ENCODE measurements at regions not wholly inside any gene's neighbourhood (a gene's known extent, or its start where the extent isn't known, plus 50 kb on each side); places are given as distances from the start of the nearest gene placed in this dataset.

DNA sequence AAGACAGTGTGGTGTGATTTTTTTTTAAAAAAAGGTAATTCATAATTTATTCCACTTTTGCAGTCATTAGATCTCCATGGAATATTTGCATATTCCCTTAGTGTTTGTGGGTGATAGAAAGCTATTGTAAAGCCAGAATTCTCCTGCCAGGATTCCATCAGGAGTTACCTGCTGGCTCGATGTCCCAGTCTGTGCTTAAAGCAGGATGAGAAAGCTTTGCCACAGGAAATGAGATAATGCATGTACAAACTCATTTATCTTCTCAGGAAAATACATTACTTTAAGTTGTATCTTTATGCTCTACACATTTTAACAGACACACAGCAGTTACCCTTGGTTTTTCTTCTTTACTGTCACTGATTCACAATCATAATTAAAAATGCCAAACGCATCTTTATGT lies 553.0 kb downstream of the CD109 start:
- no peak overlapping the region for H3K4me2 ChIP-seq (ENCODE audit: low read length)
- no peaks in the 10 kb centered on the region for H3K27me3 ChIP-seq (ENCODE audit: insufficient read depth, low read length)
- FAIRE-seq (no peak), DNase-seq (ENCODE audit: low read depth) (no peak)
- no peak overlapping the region for H3K4me3 ChIP-seq (ENCODE audit: insufficient read depth, low read depth, low read length)
- H3K9me3 Mint-ChIP-seq (ENCODE audit: unreplicated experiment), result peaks cover 3% of the 10 kb centered on the region
- no peak overlapping the region for H3K27ac Mint-ChIP-seq (ENCODE audit: unreplicated experiment)
- H3K4me1 ChIP-seq (ENCODE audit: insufficient read depth, low read length), result no peaks in the 10 kb centered on the region
- H3K4me1 Mint-ChIP-seq (ENCODE audit: low read depth, unreplicated experiment), result peaks cover 10% of the 10 kb centered on the region
- no peak overlapping the region for H3K27ac ChIP-seq (ENCODE audit: low read depth, low read length)
- H4K20me1 ChIP-seq (ENCODE audit: insufficient read depth, low read length), result no peaks in the 10 kb centered on the region
- no peak overlapping the region for H2AFZ ChIP-seq (ENCODE audit: low read depth, low read length)
- no peaks in the 10 kb centered on the region for H3K36me3 Mint-ChIP-seq (ENCODE audit: low read depth, unreplicated experiment)
- H3K4me3 Mint-ChIP-seq (ENCODE audit: unreplicated experiment), result no peak overlapping the region
- TF ChIP-seq, protein P1, sequence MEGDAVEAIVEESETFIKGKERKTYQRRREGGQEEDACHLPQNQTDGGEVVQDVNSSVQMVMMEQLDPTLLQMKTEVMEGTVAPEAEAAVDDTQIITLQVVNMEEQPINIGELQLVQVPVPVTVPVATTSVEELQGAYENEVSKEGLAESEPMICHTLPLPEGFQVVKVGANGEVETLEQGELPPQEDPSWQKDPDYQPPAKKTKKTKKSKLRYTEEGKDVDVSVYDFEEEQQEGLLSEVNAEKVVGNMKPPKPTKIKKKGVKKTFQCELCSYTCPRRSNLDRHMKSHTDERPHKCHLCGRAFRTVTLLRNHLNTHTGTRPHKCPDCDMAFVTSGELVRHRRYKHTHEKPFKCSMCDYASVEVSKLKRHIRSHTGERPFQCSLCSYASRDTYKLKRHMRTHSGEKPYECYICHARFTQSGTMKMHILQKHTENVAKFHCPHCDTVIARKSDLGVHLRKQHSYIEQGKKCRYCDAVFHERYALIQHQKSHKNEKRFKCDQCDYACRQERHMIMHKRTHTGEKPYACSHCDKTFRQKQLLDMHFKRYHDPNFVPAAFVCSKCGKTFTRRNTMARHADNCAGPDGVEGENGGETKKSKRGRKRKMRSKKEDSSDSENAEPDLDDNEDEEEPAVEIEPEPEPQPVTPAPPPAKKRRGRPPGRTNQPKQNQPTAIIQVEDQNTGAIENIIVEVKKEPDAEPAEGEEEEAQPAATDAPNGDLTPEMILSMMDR (IDR thresholded peaks at IDR 0.05; ENCODE audit: insufficient read depth, low read depth, low read length), result no peak
- TF ChIP-seq EZH2 (IDR thresholded peaks at IDR 0.05; ENCODE audit: insufficient read depth, low read length), result no peak
- H3K36me3 ChIP-seq (ENCODE audit: insufficient read depth, low read length), result no peaks in the 10 kb centered on the region
- H3K79me2 ChIP-seq (ENCODE audit: insufficient read depth, low read length), result no peaks in the 10 kb centered on the region
- H3K9ac ChIP-seq (ENCODE audit: low read length), result no peak overlapping the region
- H3K27me3 Mint-ChIP-seq (ENCODE audit: low read depth, unreplicated experiment), result no peaks in the 10 kb centered on the region
- no peaks in the 10 kb centered on the region for H3K9me3 ChIP-seq (ENCODE audit: insufficient read depth, low read depth, low read length)

DNA sequence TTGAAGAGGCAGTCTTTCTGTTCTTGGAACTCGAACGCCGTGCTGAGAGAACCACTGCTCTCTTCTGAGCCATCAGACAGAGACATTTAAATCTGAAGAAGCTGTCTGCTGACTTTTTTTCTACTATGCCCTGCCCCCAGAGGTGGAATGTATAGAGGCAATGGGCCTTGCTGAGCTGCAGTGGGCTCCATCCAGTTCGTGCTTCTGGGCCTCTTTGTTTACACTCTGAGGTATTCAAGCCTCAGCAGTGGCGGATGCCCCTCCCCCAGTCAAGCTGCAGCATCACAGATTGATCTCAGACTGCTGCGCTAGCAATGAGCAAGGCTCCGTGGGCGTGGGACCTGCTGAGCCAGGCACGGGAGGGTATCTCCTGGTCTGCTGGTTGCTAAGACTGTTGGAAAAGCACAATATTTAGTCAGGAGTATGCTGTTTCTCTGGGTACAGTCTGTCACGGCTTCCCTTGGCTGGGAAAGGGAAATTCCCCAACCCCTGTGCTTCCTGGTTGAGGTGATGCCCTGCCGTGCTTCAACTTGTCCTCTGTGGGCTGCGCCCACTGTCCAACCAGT lies 526.8 kb downstream of the CD109 start:
- no peaks in the 10 kb centered on the region for H4K20me1 ChIP-seq (ENCODE audit: insufficient read depth, low read length)
- peak; percentile 21 for DNase-seq (ENCODE audit: low read depth)
- Mint-ChIP-seq H3K9me3 (ENCODE audit: unreplicated experiment) (peaks cover 5% of the 10 kb centered on the region), H3K27me3 (ENCODE audit: low read depth, unreplicated experiment) (no peaks in the 10 kb centered on the region), H3K27ac (ENCODE audit: unreplicated experiment) (no peak overlapping the region), H3K4me1 (ENCODE audit: low read depth, unreplicated experiment) (peaks cover 6% of the 10 kb centered on the region), H3K36me3 (ENCODE audit: low read depth, unreplicated experiment) (no peaks in the 10 kb centered on the region), H3K4me3 (ENCODE audit: unreplicated experiment) (no peak overlapping the region)
- H3K36me3 ChIP-seq (ENCODE audit: insufficient read depth, low read length), result no peaks in the 10 kb centered on the region
- no peak overlapping the region for H3K9ac ChIP-seq (ENCODE audit: low read length)
- no peak for TF ChIP-seq EZH2 (IDR thresholded peaks at IDR 0.05; ENCODE audit: insufficient read depth, low read length)
- TF ChIP-seq, protein P1 (IDR thresholded peaks at IDR 0.05; ENCODE audit: insufficient read depth, low read depth, low read length), result no peak
- H3K27me3 ChIP-seq (ENCODE audit: insufficient read depth, low read length), result no peaks in the 10 kb centered on the region
- no peaks in the 10 kb centered on the region for H3K9me3 ChIP-seq (ENCODE audit: insufficient read depth, low read depth, low read length)
- no peak overlapping the region for H2AFZ ChIP-seq (ENCODE audit: low read depth, low read length)
- H3K4me2 ChIP-seq (ENCODE audit: low read length), result no peak overlapping the region
- no peaks in the 10 kb centered on the region for H3K79me2 ChIP-seq (ENCODE audit: insufficient read depth, low read length)
- no peak overlapping the region for H3K4me3 ChIP-seq (ENCODE audit: insufficient read depth, low read depth, low read length)
- no peak for FAIRE-seq
- no peaks in the 10 kb centered on the region for H3K4me1 ChIP-seq (ENCODE audit: insufficient read depth, low read length)
- no peak overlapping the region for H3K27ac ChIP-seq (ENCODE audit: low read depth, low read length)

DNA sequence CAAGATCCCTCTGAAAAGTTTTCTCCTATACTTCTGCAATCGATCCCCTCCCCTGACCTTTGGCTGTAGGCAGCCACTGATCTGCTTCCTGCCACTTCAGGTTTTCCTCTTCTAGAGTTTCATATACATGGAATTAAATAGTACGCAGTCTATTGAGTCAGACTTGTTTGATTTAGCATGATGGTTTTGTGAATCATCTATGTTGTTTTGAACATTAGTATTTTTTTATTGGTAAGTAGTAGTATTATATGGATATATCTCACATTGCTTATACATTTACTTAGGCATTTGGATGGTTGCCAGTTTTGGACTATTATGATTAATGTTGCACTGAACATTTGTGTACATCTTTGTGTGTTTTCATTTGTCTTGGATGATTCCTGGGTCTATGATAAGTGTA lies 518.0 kb downstream of the CD109 start:
- Mint-ChIP-seq H3K27me3 (ENCODE audit: low read depth, unreplicated experiment) (no peaks in the 10 kb centered on the region), H3K27ac (ENCODE audit: unreplicated experiment) (no peak overlapping the region), H3K4me3 (ENCODE audit: unreplicated experiment) (no peak overlapping the region), H3K36me3 (ENCODE audit: low read depth, unreplicated experiment) (no peaks in the 10 kb centered on the region), H3K4me1 (ENCODE audit: low read depth, unreplicated experiment) (no peaks in the 10 kb centered on the region), H3K9me3 (ENCODE audit: unreplicated experiment) (peaks cover 5% of the 10 kb centered on the region)
- DNase-seq (ENCODE audit: low read depth), result no peak
- no peak overlapping the region for H3K9ac ChIP-seq (ENCODE audit: low read length)
- H3K36me3 ChIP-seq (ENCODE audit: insufficient read depth, low read length), result no peaks in the 10 kb centered on the region
- no peaks in the 10 kb centered on the region for H3K4me1 ChIP-seq (ENCODE audit: insufficient read depth, low read length)
- no peak for FAIRE-seq
- H3K27me3 ChIP-seq (ENCODE audit: insufficient read depth, low read length), result no peaks in the 10 kb centered on the region
- H3K4me2 ChIP-seq (ENCODE audit: low read length), result no peak overlapping the region
- no peak overlapping the region for H2AFZ ChIP-seq (ENCODE audit: low read depth, low read length)
- TF ChIP-seq EZH2 (IDR thresholded peaks at IDR 0.05; ENCODE audit: insufficient read depth, low read length), result no peak
- TF ChIP-seq, protein P1 (IDR thresholded peaks at IDR 0.05; ENCODE audit: insufficient read depth, low read depth, low read length), result no peak
- H3K4me3 ChIP-seq (ENCODE audit: insufficient read depth, low read depth, low read length), result no peak overlapping the region
- no peaks in the 10 kb centered on the region for H4K20me1 ChIP-seq (ENCODE audit: insufficient read depth, low read length)
- no peaks in the 10 kb centered on the region for H3K9me3 ChIP-seq (ENCODE audit: insufficient read depth, low read depth, low read length)
- H3K79me2 ChIP-seq (ENCODE audit: insufficient read depth, low read length), result no peaks in the 10 kb centered on the region
- H3K27ac ChIP-seq (ENCODE audit: low read depth, low read length), result no peak overlapping the region

Data from astrocyte (in vitro differentiated cells and primary cell).